ENCODE measurements at regions not wholly inside any gene's neighbourhood (a gene's known extent, or its start where the extent isn't known, plus 50 kb on each side); places are given as distances from the start of the nearest gene placed in this dataset.
"Not testable (repeated sequence)": the region's sequence is repeated elsewhere in the genome, so short reads cannot be mapped to it uniquely, and the experiment has no call there.

GRCh38 chrX:140402131-140402530 is 102.7 kb downstream of the SOX3 start:
- not testable (repeated sequence) for H3K36me3 ChIP-seq (ENCODE audit: control insufficient read depth in 2 of 2, insufficient read depth in 2 of 2, low read length in 1 of 2); H3K4me3 ChIP-seq (ENCODE audit: low read length in 2 of 2); DNase-seq (ENCODE audit: low read depth in 6 of 9, low spot score in 9 of 9); H3K27ac ChIP-seq (ENCODE audit: low read depth in 1 of 2, low read length in 1 of 2); H3K4me1 ChIP-seq (ENCODE audit: control insufficient read depth in 2 of 2, insufficient read depth in 2 of 2, low read length in 2 of 2); H3K9me3 ChIP-seq (ENCODE audit: control insufficient read depth in 2 of 2, insufficient read depth in 1 of 2, low read length in 1 of 2); H3K27me3 ChIP-seq (ENCODE audit: control insufficient read depth in 2 of 2, insufficient read depth in 1 of 2, low read length in 1 of 2)
- WGBS = 97% methylated on average over 1 of the region's 1 CpG

DNA sequence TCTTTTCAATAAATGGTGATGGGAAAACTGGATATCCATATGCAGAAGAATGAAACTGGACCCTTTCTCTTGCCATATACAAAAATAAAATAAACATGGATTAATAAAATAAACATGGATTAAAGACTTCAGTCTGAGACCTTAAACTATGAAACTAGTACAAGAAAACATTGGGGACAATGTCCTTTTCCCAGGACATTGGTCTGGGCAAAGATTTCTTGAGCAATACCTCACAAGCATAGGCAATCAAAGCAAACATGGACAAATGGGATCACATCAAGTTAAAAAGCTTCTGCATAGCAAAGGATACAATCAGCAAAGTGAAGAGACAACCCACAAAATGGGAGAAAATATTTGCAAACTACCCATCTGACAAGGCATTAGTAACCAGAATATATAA is 108.5 kb downstream of the SOX3 start:
- not testable (repeated sequence) for DNase-seq (ENCODE audit: low read depth in 6 of 9, low spot score in 9 of 9)

GRCh38 chrX:140393507-140393906 is 111.4 kb downstream of the SOX3 start:
- Histone ChIP-seq H3K9me3 (ENCODE audit: control insufficient read depth in 2 of 2, insufficient read depth in 1 of 2, low read length in 1 of 2) (no peaks in the 10 kb centered on the region), H3K36me3 (ENCODE audit: control insufficient read depth in 2 of 2, insufficient read depth in 2 of 2, low read length in 1 of 2) (no peaks in the 10 kb centered on the region), H3K27me3 (ENCODE audit: control insufficient read depth in 2 of 2, insufficient read depth in 1 of 2, low read length in 1 of 2) (no peaks in the 10 kb centered on the region), H3K27ac (ENCODE audit: low read depth in 1 of 2, low read length in 1 of 2) (no peak overlapping the region), H3K4me1 (ENCODE audit: control insufficient read depth in 2 of 2, insufficient read depth in 2 of 2, low read length in 2 of 2) (no peaks in the 10 kb centered on the region), H3K4me3 (ENCODE audit: low read length in 2 of 2) (no peak overlapping the region)
- DNase-seq (ENCODE audit: low read depth in 6 of 9, low spot score in 9 of 9) = no peak

More for the DNA sequence above, 108.5 kb downstream of the SOX3 start:
- not testable (repeated sequence) for H3K27ac ChIP-seq (ENCODE audit: low read depth in 1 of 2, low read length in 1 of 2); H3K4me1 ChIP-seq (ENCODE audit: control insufficient read depth in 2 of 2, insufficient read depth in 2 of 2, low read length in 2 of 2); H3K27me3 ChIP-seq (ENCODE audit: control insufficient read depth in 2 of 2, insufficient read depth in 1 of 2, low read length in 1 of 2); H3K4me3 ChIP-seq (ENCODE audit: low read length in 2 of 2); H3K36me3 ChIP-seq (ENCODE audit: control insufficient read depth in 2 of 2, insufficient read depth in 2 of 2, low read length in 1 of 2); H3K9me3 ChIP-seq (ENCODE audit: control insufficient read depth in 2 of 2, insufficient read depth in 1 of 2, low read length in 1 of 2)

GRCh38 chrX:140391313-140391712 is 113.6 kb downstream of the SOX3 start:
- H3K4me3 ChIP-seq (ENCODE audit: low read length in 2 of 2) = no peak overlapping the region
- DNase-seq (ENCODE audit: low read depth in 6 of 9, low spot score in 9 of 9) = no peak
- H3K36me3 ChIP-seq (ENCODE audit: control insufficient read depth in 2 of 2, insufficient read depth in 2 of 2, low read length in 1 of 2) = no peaks in the 10 kb centered on the region
- H3K27me3 ChIP-seq (ENCODE audit: control insufficient read depth in 2 of 2, insufficient read depth in 1 of 2, low read length in 1 of 2) = no peaks in the 10 kb centered on the region
- 92% methylated on average over 3 of the region's 3 CpGs for WGBS
- H3K27ac ChIP-seq (ENCODE audit: low read depth in 1 of 2, low read length in 1 of 2) = no peak overlapping the region
- H3K9me3 ChIP-seq (ENCODE audit: control insufficient read depth in 2 of 2, insufficient read depth in 1 of 2, low read length in 1 of 2) = no peaks in the 10 kb centered on the region
- no peaks in the 10 kb centered on the region for H3K4me1 ChIP-seq (ENCODE audit: control insufficient read depth in 2 of 2, insufficient read depth in 2 of 2, low read length in 2 of 2)

GRCh38 chrX:140389331-140389730 is 115.5 kb downstream of the SOX3 start:
- Histone ChIP-seq H3K9me3 (ENCODE audit: control insufficient read depth in 2 of 2, insufficient read depth in 1 of 2, low read length in 1 of 2) (no peaks in the 10 kb centered on the region), H3K4me3 (ENCODE audit: low read length in 2 of 2) (no peak overlapping the region), H3K27me3 (ENCODE audit: control insufficient read depth in 2 of 2, insufficient read depth in 1 of 2, low read length in 1 of 2) (no peaks in the 10 kb centered on the region), H3K36me3 (ENCODE audit: control insufficient read depth in 2 of 2, insufficient read depth in 2 of 2, low read length in 1 of 2) (no peaks in the 10 kb centered on the region), H3K4me1 (ENCODE audit: control insufficient read depth in 2 of 2, insufficient read depth in 2 of 2, low read length in 2 of 2) (no peaks in the 10 kb centered on the region), H3K27ac (ENCODE audit: low read depth in 1 of 2, low read length in 1 of 2) (no peak overlapping the region)
- DNase-seq (ENCODE audit: low read depth in 6 of 9, low spot score in 9 of 9) = no peak
- WGBS = 88% methylated on average over 3 of the region's 3 CpGs

- Histone ChIP-seq H3K36me3 (ENCODE audit: control insufficient read depth in 2 of 2, insufficient read depth in 2 of 2, low read length in 1 of 2) (no peaks in the 10 kb centered on the region), H3K4me1 (ENCODE audit: control insufficient read depth in 2 of 2, insufficient read depth in 2 of 2, low read length in 2 of 2) (no peaks in the 10 kb centered on the region), H3K9me3 (ENCODE audit: control insufficient read depth in 2 of 2, insufficient read depth in 1 of 2, low read length in 1 of 2) (no peaks in the 10 kb centered on the region), H3K4me3 (ENCODE audit: low read length in 2 of 2) (no peak overlapping the region), H3K27me3 (ENCODE audit: control insufficient read depth in 2 of 2, insufficient read depth in 1 of 2, low read length in 1 of 2) (no peaks in the 10 kb centered on the region), H3K27ac (ENCODE audit: low read depth in 1 of 2, low read length in 1 of 2) (no peak overlapping the region)
- DNase-seq (ENCODE audit: low read depth in 6 of 9, low spot score in 9 of 9) = no peak
- 92% methylated on average over 4 of the region's 4 CpGs for WGBS
Observed at GRCh38 chrX:140362861-140363260, 142.0 kb downstream of the SOX3 start.

DNA sequence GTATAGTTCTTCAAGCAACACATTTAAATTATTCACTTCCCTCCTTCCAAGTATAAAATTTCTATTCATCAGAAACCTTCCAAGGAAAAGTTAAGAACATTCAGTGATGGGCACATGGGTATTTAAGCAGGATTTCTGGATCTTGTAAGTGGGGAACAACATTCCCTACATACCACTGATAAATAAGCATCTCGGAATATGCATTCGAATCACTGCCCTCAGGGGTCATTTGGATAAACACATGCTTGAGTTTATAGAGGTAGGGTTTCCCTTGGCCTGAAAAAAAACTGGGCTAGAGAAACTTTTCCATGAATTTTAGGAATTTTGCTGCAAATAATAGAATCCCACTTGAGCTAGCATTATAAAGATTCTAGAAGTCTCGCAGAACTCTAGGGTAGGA is 143.9 kb downstream of the SOX3 start:
- no peak for DNase-seq (ENCODE audit: low read depth in 6 of 9, low spot score in 9 of 9)
- Histone ChIP-seq H3K27ac (ENCODE audit: low read depth in 1 of 2, low read length in 1 of 2) (no peak overlapping the region), H3K36me3 (ENCODE audit: control insufficient read depth in 2 of 2, insufficient read depth in 2 of 2, low read length in 1 of 2) (no peaks in the 10 kb centered on the region), H3K27me3 (ENCODE audit: control insufficient read depth in 2 of 2, insufficient read depth in 1 of 2, low read length in 1 of 2) (no peaks in the 10 kb centered on the region), H3K9me3 (ENCODE audit: control insufficient read depth in 2 of 2, insufficient read depth in 1 of 2, low read length in 1 of 2) (no peaks in the 10 kb centered on the region), H3K4me3 (ENCODE audit: low read length in 2 of 2) (no peak overlapping the region), H3K4me1 (ENCODE audit: control insufficient read depth in 2 of 2, insufficient read depth in 2 of 2, low read length in 2 of 2) (no peaks in the 10 kb centered on the region)
- 65% methylated on average over 3 of the region's 3 CpGs for WGBS

GRCh38 chrX:140360284-140360683 is 144.6 kb downstream of the SOX3 start:
- no peaks in the 10 kb centered on the region for H3K27me3 ChIP-seq (ENCODE audit: control insufficient read depth in 2 of 2, insufficient read depth in 1 of 2, low read length in 1 of 2)
- WGBS = 77% methylated on average over 5 of the region's 5 CpGs
- H3K36me3 ChIP-seq (ENCODE audit: control insufficient read depth in 2 of 2, insufficient read depth in 2 of 2, low read length in 1 of 2) = no peaks in the 10 kb centered on the region
- no peak overlapping the region for H3K27ac ChIP-seq (ENCODE audit: low read depth in 1 of 2, low read length in 1 of 2)
- H3K4me1 ChIP-seq (ENCODE audit: control insufficient read depth in 2 of 2, insufficient read depth in 2 of 2, low read length in 2 of 2) = no peaks in the 10 kb centered on the region
- no peak overlapping the region for H3K4me3 ChIP-seq (ENCODE audit: low read length in 2 of 2)
- H3K9me3 ChIP-seq (ENCODE audit: control insufficient read depth in 2 of 2, insufficient read depth in 1 of 2, low read length in 1 of 2) = no peaks in the 10 kb centered on the region
- no peak for DNase-seq (ENCODE audit: low read depth in 6 of 9, low spot score in 9 of 9)

GRCh38 chrX:140355922-140356321 is 148.9 kb downstream of the SOX3 start:
- Histone ChIP-seq H3K9me3 (ENCODE audit: control insufficient read depth in 2 of 2, insufficient read depth in 1 of 2, low read length in 1 of 2) (no peaks in the 10 kb centered on the region), H3K27ac (ENCODE audit: low read depth in 1 of 2, low read length in 1 of 2) (no peak overlapping the region), H3K36me3 (ENCODE audit: control insufficient read depth in 2 of 2, insufficient read depth in 2 of 2, low read length in 1 of 2) (no peaks in the 10 kb centered on the region), H3K4me1 (ENCODE audit: control insufficient read depth in 2 of 2, insufficient read depth in 2 of 2, low read length in 2 of 2) (no peaks in the 10 kb centered on the region), H3K4me3 (ENCODE audit: low read length in 2 of 2) (no peak overlapping the region), H3K27me3 (ENCODE audit: control insufficient read depth in 2 of 2, insufficient read depth in 1 of 2, low read length in 1 of 2) (no peaks in the 10 kb centered on the region)
- DNase-seq (ENCODE audit: low read depth in 6 of 9, low spot score in 9 of 9) = no peak
- WGBS = 86% methylated on average over 9 of the region's 9 CpGs

- Histone ChIP-seq H3K4me3 (ENCODE audit: low read length in 2 of 2) (no peak overlapping the region), H3K27ac (ENCODE audit: low read depth in 1 of 2, low read length in 1 of 2) (no peak overlapping the region), H3K27me3 (ENCODE audit: control insufficient read depth in 2 of 2, insufficient read depth in 1 of 2, low read length in 1 of 2) (no peaks in the 10 kb centered on the region), H3K4me1 (ENCODE audit: control insufficient read depth in 2 of 2, insufficient read depth in 2 of 2, low read length in 2 of 2) (no peaks in the 10 kb centered on the region), H3K36me3 (ENCODE audit: control insufficient read depth in 2 of 2, insufficient read depth in 2 of 2, low read length in 1 of 2) (no peaks in the 10 kb centered on the region), H3K9me3 (ENCODE audit: control insufficient read depth in 2 of 2, insufficient read depth in 1 of 2, low read length in 1 of 2) (no peaks in the 10 kb centered on the region)
- DNase-seq (ENCODE audit: low read depth in 6 of 9, low spot score in 9 of 9) = no peak
- 92% methylated on average over 6 of the region's 6 CpGs for WGBS
Observed at GRCh38 chrX:140355429-140355828, 149.4 kb downstream of the SOX3 start.

All from thymus (tissue), 11 donors.